SU-DHL-6 (cell line): ENCODE measurements at regions not wholly inside any gene's neighbourhood (a gene's known extent, or its start where the extent isn't known, plus 50 kb on each side); places are given as distances from the start of the nearest gene placed in this dataset.

ENCODE experiments used
- H2AFZ ChIP-seq: fragments of 200-600 bp; sonication (generic); 2 replicates; pipeline ENCODE4 v1.6.1; 2014; ENCODE audit warnings: low read depth, mild to moderate bottlenecking, moderate library complexity, mixed read lengths, antibody characterized with exemption, low read length; ENCODE audit not compliant: severe bottlenecking
- H3F3A ChIP-seq: fragments of 200-600 bp; shearing (Covaris generic); 2 replicates; pipeline ENCODE4 v1.6.0; 2016; ENCODE audit warnings: antibody characterized with exemption, mild to moderate bottlenecking; ENCODE audit not compliant: insufficient read depth
- H3K27ac ChIP-seq: fragments of 200-600 bp; sonication (generic); 2 replicates; pipeline ENCODE4 v1.5.1; 2016; ENCODE audit warnings: low read depth, mild to moderate bottlenecking, low read length, moderate library complexity, mixed read lengths
- H3K27me3 ChIP-seq: fragments of 200-600 bp; sonication (generic), shearing (Covaris generic); 2 replicates; pipeline ENCODE4 v1.6.0; 2014; ENCODE audit warnings: mild to moderate bottlenecking, low read length
- H3K36me3 ChIP-seq: fragments of 200-600 bp; sonication (generic); 2 replicates; pipeline ENCODE4 v1.6.1; 2014; ENCODE audit warnings: mild to moderate bottlenecking, low read length, mixed read lengths
- H3K4me2 ChIP-seq: fragments of 300-600, 200-600 bp; shearing (Covaris generic), sonication (generic); 2 replicates; pipeline ENCODE4 v1.6.0; 2014; ENCODE audit warnings: low read length, low read depth, mild to moderate bottlenecking; ENCODE audit not compliant: poor library complexity, severe bottlenecking
- H3K4me3 ChIP-seq: fragments of 200-600 bp; sonication (generic); 2 replicates; pipeline ENCODE4 v1.5.1; 2014; ENCODE audit warnings: antibody characterized with exemption, low read length, mild to moderate bottlenecking, mixed read lengths; ENCODE audit not compliant: insufficient read depth, poor library complexity, severe bottlenecking
- H3K79me2 ChIP-seq: fragments of 200-600 bp; sonication (generic); 2 replicates; pipeline ENCODE4 v1.6.1; 2014; ENCODE audit warnings: mild to moderate bottlenecking, low read length, moderate library complexity; ENCODE audit not compliant: insufficient read depth
- H3K9ac ChIP-seq: fragments of 200-600 bp; sonication (generic); 2 replicates; pipeline ENCODE4 v1.7.0; 2014; ENCODE audit warnings: mild to moderate bottlenecking, low read length
- H3K9me2 ChIP-seq: fragments of 200-600 bp; sonication (generic); replicated peaks from 2 replicates; pipeline ENCODE4 v1.6.1; 2014; ENCODE audit warnings: low read length; ENCODE audit not compliant: insufficient read depth
- H3K9me3 ChIP-seq: fragments of 200-600 bp; sonication (generic); 2 replicates; pipeline ENCODE4 v1.6.1; 2014; ENCODE audit warnings: low read length, mixed read lengths; ENCODE audit not compliant: insufficient read depth
- H4K20me1 ChIP-seq: fragments of 200-600 bp; sonication (generic); 2 replicates; pipeline ENCODE4 v1.6.1; 2014; ENCODE audit warnings: low read depth, mild to moderate bottlenecking, antibody characterized with exemption, low read length, moderate library complexity, mixed read lengths
- EZH2phosphoT487 ChIP-seq: fragments of 200-600 bp; sonication (generic), shearing (Covaris generic); conservative IDR thresholded peaks from 2 replicates; pipeline ENCODE4 v1.6.1; 2018; ENCODE audit warnings: mild to moderate bottlenecking, antibody characterized with exemption, low read length, moderate library complexity, mixed read lengths
- TF ChIP-seq, protein P1 (sequence below): fragments of 200-600 bp; sonication (generic); IDR thresholded peaks from one replicate; pipeline ENCODE4 v1.5.1; 2017; ENCODE audit warnings: antibody characterized with exemption, mild to moderate bottlenecking, low read length, moderate library complexity; ENCODE audit not compliant: insufficient read depth, poor library complexity, severe bottlenecking

DNA sequence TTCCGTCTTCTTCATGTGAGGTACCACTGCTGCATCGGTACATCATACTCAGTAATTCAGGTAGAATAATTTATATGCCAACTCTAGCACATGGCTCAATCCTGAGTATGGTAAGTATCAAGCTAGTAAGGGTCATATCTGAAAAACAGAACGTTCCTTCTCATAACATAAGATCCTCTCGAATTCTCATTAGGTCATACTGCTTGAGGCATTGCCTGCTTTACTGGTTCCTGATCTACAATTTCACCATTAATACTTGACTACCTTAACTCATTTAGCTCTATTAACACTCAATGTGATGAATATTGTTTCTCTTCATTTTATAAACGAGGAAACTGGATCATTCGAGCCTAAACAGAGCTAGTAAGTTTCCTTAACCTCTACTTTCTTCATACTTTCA lies 871.6 kb downstream of the BRINP3 start:
- Histone ChIP-seq H3K36me3 (no peaks in the 10 kb centered on the region), H3K9ac (no peak overlapping the region), H3F3A (no peaks in the 10 kb centered on the region), H3K4me2 (no peak overlapping the region), H3K27ac (no peak overlapping the region), H4K20me1 (no peaks in the 10 kb centered on the region), H3K9me3 (no peaks in the 10 kb centered on the region), H3K79me2 (no peaks in the 10 kb centered on the region), H3K27me3 (no peaks in the 10 kb centered on the region), H2AFZ (peak overlapping the region; percentile 11), H3K4me3 (no peak overlapping the region), H3K9me2 (no peaks in the 10 kb centered on the region)
- TF ChIP-seq EZH2phosphoT487: no peak
- TF ChIP-seq, protein P1, sequence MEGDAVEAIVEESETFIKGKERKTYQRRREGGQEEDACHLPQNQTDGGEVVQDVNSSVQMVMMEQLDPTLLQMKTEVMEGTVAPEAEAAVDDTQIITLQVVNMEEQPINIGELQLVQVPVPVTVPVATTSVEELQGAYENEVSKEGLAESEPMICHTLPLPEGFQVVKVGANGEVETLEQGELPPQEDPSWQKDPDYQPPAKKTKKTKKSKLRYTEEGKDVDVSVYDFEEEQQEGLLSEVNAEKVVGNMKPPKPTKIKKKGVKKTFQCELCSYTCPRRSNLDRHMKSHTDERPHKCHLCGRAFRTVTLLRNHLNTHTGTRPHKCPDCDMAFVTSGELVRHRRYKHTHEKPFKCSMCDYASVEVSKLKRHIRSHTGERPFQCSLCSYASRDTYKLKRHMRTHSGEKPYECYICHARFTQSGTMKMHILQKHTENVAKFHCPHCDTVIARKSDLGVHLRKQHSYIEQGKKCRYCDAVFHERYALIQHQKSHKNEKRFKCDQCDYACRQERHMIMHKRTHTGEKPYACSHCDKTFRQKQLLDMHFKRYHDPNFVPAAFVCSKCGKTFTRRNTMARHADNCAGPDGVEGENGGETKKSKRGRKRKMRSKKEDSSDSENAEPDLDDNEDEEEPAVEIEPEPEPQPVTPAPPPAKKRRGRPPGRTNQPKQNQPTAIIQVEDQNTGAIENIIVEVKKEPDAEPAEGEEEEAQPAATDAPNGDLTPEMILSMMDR: no peak

DNA sequence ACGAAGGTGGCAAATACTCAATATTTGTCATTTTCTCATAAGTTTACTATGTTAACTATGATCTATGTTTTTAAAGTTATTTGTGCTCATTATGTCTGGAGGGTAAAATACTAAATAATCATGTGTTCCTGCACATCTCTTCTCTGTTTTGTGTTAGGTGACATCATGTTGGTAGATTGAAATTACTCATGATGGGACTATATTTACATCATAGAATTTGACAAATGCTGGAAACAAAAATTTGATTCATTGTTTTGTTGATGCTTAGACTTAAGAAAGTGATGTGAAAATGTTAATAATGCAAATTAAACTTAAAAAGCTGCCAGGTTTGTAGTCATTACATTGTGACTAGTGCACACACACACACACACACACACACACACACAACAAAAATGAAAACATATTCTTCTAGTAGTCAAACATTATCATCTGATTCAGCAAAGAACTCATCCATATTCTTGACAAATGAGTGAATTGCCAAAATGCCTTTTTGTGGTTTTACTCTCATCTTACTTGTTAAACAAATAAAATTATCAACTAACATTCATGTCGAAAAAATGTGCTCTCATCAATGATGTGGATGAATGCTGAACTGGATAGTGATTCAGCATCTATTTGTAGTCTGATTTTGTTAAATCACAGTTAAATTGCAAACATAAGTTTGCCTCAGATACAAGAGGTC lies 870.7 kb downstream of the BRINP3 start:
- Histone ChIP-seq H3K9me3 (no peaks in the 10 kb centered on the region), H3K4me2 (no peak overlapping the region), H3K27me3 (no peaks in the 10 kb centered on the region), H3K79me2 (no peaks in the 10 kb centered on the region), H4K20me1 (no peaks in the 10 kb centered on the region), H2AFZ (peak overlapping the region; percentile 41), H3K9me2 (no peaks in the 10 kb centered on the region), H3K9ac (no peak overlapping the region), H3K27ac (no peak overlapping the region), H3K36me3 (no peaks in the 10 kb centered on the region), H3F3A (no peaks in the 10 kb centered on the region), H3K4me3 (no peak overlapping the region)
- TF ChIP-seq, protein P1: no peak
- no peak for TF ChIP-seq EZH2phosphoT487

DNA sequence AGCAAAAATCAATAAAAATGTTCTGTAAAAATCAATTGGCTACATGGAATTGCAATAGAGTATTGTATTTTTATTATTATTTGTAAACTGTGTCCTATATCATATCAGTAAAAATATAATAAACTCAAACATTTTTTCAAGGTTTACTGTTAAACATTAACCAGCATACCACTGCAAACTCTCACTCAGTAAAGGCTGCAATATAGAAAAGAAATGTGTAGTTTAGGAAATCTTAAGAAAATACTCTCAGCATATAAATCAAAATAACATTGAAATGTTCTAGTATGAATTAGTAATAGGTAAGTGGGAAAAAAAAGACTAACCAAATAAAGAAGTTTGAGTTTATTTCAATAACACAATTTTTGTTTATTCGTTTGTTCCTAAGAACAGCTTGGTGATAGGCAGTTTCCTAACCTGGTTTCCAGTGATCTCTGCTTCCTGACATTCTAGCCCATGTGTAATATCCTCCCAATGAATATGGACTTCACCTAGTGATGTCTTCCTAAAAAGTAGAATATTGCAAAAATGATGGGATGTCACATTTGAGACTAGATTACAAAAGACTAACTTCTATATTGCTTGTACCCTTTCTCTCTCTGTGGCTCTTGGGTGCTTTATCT lies 870.1 kb downstream of the BRINP3 start:
- TF ChIP-seq EZH2phosphoT487: no peak
- TF ChIP-seq, protein P1: no peak
- no peak overlapping the region for H3K27ac ChIP-seq

More for the DNA sequence above, 870.1 kb downstream of the BRINP3 start:
- Histone ChIP-seq H3K9me2 (no peaks in the 10 kb centered on the region), H3K36me3 (no peaks in the 10 kb centered on the region), H3K4me2 (no peak overlapping the region), H2AFZ (no peak overlapping the region), H3K9me3 (no peaks in the 10 kb centered on the region), H4K20me1 (no peaks in the 10 kb centered on the region), H3K79me2 (no peaks in the 10 kb centered on the region), H3K4me3 (no peak overlapping the region), H3K9ac (no peak overlapping the region), H3K27me3 (no peaks in the 10 kb centered on the region), H3F3A (no peaks in the 10 kb centered on the region)
